ENCODE measurements at regions not wholly inside any gene's neighbourhood (a gene's known extent, or its start where the extent isn't known, plus 50 kb on each side); places are given as distances from the start of the nearest gene placed in this dataset.
A peak's percentile ranks its signal among the peaks of the same experiment; 100 is the strongest.

DNA sequence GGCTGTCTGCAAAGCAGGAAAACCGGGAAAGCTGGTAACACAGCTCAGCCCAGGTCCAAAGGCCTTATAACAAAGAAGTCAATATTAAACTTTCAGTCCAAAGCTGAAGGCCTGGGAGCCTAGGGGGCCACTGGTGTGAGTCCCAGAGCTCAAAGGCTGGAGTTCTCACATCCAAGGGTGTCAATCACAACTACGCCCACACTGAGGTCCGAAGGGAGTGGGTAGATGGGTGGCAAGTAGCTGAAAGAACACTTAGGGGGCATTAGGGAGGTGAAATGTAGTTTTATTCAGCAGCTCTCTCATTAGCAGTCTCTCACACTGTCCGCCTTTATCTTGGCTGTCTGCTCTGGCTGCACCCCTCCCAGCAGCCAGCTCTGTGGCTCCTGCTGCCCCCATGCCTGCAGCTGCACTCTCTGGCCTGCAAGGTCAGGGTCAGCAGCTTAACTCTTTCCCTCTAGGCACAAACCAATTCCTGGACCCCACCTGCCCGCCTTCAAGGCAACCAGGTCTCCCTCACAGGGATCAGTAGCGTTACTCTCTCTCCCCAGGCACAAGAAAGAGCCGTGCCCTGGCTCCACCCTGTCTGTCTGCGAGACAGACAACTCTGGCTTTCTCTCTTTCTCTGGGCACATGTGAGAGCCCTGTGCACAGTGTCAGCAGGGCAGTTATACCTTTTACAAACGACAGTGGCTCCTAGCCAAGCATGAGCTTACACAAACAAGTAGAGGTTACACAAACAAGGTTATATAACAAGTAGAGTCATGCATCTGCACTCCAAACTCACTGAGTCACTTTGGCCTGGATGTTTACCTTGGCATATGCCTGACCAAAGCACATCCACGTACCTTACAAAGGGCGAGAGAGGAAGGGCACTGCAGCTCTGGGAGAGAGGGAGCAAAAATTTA lies 249.4 kb upstream of the PCDH20 start (continued):
- TF ChIP-seq, protein P1, sequence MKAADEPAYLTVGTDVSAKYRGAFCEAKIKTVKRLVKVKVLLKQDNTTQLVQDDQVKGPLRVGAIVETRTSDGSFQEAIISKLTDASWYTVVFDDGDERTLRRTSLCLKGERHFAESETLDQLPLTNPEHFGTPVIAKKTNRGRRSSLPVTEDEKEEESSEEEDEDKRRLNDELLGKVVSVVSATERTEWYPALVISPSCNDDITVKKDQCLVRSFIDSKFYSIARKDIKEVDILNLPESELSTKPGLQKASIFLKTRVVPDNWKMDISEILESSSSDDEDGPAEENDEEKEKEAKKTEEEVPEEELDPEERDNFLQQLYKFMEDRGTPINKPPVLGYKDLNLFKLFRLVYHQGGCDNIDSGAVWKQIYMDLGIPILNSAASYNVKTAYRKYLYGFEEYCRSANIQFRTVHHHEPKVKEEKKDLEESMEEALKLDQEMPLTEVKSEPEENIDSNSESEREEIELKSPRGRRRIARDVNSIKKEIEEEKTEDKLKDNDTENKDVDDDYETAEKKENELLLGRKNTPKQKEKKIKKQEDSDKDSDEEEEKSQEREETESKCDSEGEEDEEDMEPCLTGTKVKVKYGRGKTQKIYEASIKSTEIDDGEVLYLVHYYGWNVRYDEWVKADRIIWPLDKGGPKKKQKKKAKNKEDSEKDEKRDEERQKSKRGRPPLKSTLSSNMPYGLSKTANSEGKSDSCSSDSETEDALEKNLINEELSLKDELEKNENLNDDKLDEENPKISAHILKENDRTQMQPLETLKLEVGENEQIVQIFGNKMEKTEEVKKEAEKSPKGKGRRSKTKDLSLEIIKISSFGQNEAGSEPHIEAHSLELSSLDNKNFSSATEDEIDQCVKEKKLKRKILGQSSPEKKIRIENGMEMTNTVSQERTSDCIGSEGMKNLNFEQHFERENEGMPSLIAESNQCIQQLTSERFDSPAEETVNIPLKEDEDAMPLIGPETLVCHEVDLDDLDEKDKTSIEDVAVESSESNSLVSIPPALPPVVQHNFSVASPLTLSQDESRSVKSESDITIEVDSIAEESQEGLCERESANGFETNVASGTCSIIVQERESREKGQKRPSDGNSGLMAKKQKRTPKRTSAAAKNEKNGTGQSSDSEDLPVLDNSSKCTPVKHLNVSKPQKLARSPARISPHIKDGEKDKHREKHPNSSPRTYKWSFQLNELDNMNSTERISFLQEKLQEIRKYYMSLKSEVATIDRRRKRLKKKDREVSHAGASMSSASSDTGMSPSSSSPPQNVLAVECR (CRISPR knock-in tag; IDR thresholded peaks at IDR 0.05; ENCODE audit: borderline replicate concordance) = peak; percentile 37; the same call in 1 of the 2 replicates
- peak; percentile 86 for TF ChIP-seq SALL1 (CRISPR knock-in tag; IDR thresholded peaks at IDR 0.05)
- peak; percentile 76; the same call in 1 of the 2 replicates for TF ChIP-seq MIER3 (CRISPR knock-in tag; IDR thresholded peaks at IDR 0.05; ENCODE audit: borderline replicate concordance)
- TF ChIP-seq, protein P2, sequence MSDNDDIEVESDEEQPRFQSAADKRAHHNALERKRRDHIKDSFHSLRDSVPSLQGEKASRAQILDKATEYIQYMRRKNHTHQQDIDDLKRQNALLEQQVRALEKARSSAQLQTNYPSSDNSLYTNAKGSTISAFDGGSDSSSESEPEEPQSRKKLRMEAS (IDR thresholded peaks at IDR 0.05) = peak; percentile 71
- TF ChIP-seq KDM1A (CRISPR knock-in tag; IDR thresholded peaks at IDR 0.05) = peak; percentile 72
- TF ChIP-seq, protein P3, sequence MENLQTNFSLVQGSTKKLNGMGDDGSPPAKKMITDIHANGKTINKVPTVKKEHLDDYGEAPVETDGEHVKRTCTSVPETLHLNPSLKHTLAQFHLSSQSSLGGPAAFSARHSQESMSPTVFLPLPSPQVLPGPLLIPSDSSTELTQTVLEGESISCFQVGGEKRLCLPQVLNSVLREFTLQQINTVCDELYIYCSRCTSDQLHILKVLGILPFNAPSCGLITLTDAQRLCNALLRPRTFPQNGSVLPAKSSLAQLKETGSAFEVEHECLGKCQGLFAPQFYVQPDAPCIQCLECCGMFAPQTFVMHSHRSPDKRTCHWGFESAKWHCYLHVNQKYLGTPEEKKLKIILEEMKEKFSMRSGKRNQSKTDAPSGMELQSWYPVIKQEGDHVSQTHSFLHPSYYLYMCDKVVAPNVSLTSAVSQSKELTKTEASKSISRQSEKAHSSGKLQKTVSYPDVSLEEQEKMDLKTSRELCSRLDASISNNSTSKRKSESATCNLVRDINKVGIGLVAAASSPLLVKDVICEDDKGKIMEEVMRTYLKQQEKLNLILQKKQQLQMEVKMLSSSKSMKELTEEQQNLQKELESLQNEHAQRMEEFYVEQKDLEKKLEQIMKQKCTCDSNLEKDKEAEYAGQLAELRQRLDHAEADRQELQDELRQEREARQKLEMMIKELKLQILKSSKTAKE (CRISPR knock-in tag; IDR thresholded peaks at IDR 0.05; ENCODE audit: borderline replicate concordance) = peak; percentile 83
- TF ChIP-seq PPARG (CRISPR knock-in tag; conservative IDR thresholded peaks at IDR 0.05) = peak; percentile 68
- TF ChIP-seq, protein P4, sequence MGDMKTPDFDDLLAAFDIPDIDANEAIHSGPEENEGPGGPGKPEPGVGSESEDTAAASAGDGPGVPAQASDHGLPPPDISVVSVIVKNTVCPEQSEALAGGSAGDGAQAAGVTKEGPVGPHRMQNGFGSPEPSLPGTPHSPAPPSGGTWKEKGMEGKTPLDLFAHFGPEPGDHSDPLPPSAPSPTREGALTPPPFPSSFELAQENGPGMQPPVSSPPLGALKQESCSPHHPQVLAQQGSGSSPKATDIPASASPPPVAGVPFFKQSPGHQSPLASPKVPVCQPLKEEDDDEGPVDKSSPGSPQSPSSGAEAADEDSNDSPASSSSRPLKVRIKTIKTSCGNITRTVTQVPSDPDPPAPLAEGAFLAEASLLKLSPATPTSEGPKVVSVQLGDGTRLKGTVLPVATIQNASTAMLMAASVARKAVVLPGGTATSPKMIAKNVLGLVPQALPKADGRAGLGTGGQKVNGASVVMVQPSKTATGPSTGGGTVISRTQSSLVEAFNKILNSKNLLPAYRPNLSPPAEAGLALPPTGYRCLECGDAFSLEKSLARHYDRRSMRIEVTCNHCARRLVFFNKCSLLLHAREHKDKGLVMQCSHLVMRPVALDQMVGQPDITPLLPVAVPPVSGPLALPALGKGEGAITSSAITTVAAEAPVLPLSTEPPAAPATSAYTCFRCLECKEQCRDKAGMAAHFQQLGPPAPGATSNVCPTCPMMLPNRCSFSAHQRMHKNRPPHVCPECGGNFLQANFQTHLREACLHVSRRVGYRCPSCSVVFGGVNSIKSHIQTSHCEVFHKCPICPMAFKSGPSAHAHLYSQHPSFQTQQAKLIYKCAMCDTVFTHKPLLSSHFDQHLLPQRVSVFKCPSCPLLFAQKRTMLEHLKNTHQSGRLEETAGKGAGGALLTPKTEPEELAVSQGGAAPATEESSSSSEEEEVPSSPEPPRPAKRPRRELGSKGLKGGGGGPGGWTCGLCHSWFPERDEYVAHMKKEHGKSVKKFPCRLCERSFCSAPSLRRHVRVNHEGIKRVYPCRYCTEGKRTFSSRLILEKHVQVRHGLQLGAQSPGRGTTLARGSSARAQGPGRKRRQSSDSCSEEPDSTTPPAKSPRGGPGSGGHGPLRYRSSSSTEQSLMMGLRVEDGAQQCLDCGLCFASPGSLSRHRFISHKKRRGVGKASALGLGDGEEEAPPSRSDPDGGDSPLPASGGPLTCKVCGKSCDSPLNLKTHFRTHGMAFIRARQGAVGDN (CRISPR knock-in tag; IDR thresholded peaks at IDR 0.05) = peak; percentile 72
- no peak for TF ChIP-seq ZNF816 (CRISPR knock-in tag; IDR thresholded peaks at IDR 0.05; ENCODE audit: borderline replicate concordance)
- no peak for TF ChIP-seq ZNF496 (CRISPR knock-in tag; IDR thresholded peaks at IDR 0.05; ENCODE audit: insufficient replicate concordance)
- TF ChIP-seq KLF16 (CRISPR knock-in tag; IDR thresholded peaks at IDR 0.05) = peak in 1 of 2 experiments; percentile 82; a peak in 2 of 4 replicates
- TF ChIP-seq SALL2 (CRISPR knock-in tag; IDR thresholded peaks at IDR 0.05) = no peak
- TF ChIP-seq, protein P5, sequence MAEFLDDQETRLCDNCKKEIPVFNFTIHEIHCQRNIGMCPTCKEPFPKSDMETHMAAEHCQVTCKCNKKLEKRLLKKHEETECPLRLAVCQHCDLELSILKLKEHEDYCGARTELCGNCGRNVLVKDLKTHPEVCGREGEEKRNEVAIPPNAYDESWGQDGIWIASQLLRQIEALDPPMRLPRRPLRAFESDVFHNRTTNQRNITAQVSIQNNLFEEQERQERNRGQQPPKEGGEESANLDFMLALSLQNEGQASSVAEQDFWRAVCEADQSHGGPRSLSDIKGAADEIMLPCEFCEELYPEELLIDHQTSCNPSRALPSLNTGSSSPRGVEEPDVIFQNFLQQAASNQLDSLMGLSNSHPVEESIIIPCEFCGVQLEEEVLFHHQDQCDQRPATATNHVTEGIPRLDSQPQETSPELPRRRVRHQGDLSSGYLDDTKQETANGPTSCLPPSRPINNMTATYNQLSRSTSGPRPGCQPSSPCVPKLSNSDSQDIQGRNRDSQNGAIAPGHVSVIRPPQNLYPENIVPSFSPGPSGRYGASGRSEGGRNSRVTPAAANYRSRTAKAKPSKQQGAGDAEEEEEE (CRISPR knock-in tag; IDR thresholded peaks at IDR 0.05; ENCODE audit: borderline replicate concordance) = peak; percentile 73; the same call in 1 of the 2 replicates
- TF ChIP-seq KDM2A (CRISPR knock-in tag; IDR thresholded peaks at IDR 0.05; ENCODE audit: borderline replicate concordance, low read depth) = peak; percentile 28; the same call in 1 of the 2 replicates
- peak; percentile 77 for TF ChIP-seq ZNF780A (CRISPR knock-in tag; IDR thresholded peaks at IDR 0.05)
